ENCODE measurements at regions not wholly inside any gene's neighbourhood (a gene's known extent, or its start where the extent isn't known, plus 50 kb on each side); places are given as distances from the start of the nearest gene placed in this dataset.

DNA sequence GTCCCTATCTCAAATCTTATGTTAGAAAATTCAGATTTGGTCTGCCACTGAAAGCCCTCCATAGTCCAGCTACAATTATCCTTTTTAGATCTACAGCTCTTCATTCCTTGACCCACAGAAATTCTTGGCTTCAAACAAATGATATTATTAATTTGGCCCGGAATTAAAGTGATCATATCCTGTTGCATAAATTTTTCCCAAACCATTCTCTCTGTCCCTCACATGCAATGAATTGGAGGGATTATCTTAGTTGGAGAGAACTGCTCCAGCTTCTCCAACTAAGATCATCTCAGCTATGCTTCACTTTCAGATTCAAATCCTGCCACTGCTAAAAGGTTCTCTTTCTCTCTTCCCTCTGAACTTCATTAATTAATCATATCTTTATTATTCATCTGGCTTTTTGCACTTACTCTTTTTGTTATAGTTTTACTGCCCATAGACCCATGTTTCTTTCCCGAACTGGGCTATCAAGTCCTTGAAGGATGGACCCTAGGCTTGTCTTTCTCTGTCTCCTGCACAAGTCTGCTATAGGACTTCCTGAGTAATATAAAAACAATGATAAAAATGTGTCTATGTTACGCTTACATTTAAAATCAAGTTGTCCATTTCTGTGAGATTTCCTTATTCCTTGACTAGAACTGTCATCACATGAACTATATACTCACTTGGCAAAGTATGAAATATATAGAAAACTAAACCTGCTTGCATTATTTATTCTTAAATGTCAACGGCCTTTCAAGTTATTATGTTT, 493.9 kb upstream of the MARCKS start:
- TF ChIP-seq POLR2A (IDR thresholded peaks at IDR 0.05) (no peak), EP300 (IDR thresholded peaks at IDR 0.05) (no peak), POLR2AphosphoS5 (IDR thresholded peaks at IDR 0.05) (no peak)
- TF ChIP-seq, protein P1, sequence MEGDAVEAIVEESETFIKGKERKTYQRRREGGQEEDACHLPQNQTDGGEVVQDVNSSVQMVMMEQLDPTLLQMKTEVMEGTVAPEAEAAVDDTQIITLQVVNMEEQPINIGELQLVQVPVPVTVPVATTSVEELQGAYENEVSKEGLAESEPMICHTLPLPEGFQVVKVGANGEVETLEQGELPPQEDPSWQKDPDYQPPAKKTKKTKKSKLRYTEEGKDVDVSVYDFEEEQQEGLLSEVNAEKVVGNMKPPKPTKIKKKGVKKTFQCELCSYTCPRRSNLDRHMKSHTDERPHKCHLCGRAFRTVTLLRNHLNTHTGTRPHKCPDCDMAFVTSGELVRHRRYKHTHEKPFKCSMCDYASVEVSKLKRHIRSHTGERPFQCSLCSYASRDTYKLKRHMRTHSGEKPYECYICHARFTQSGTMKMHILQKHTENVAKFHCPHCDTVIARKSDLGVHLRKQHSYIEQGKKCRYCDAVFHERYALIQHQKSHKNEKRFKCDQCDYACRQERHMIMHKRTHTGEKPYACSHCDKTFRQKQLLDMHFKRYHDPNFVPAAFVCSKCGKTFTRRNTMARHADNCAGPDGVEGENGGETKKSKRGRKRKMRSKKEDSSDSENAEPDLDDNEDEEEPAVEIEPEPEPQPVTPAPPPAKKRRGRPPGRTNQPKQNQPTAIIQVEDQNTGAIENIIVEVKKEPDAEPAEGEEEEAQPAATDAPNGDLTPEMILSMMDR (IDR thresholded peaks at IDR 0.05) = no peak
